Right atrium auricular region (tissue), 2 donors: ENCODE measurements at regions not wholly inside any gene's neighbourhood (a gene's known extent, or its start where the extent isn't known, plus 50 kb on each side); places are given as distances from the start of the nearest gene placed in this dataset.

Experiments used
- DNase-seq: peaks from one replicate; pipeline ENCODE4 v3.0.0-alpha.2; 2019; ENCODE audit warnings: low spot score
- H3K27ac ChIP-seq, 2 donors: fragments of 200-600 bp; sonication (generic); 1 replicate in 1 of 2; 2 replicates in 1 of 2; pipeline ENCODE4 v1.5.1; 2016 to 2019
- H3K27me3 ChIP-seq, 2 donors: fragments of 200-600 bp; sonication (generic); one replicate each; pipeline versions ENCODE4 v1.5.1 to v1.6.0; 2017 to 2019
- H3K36me3 ChIP-seq: fragments of 200-600 bp; sonication (generic); one replicate; pipeline ENCODE4 v1.5.1; 2016
- H3K4me1 ChIP-seq, 2 donors: fragments of 200-600 bp; sonication (generic); one replicate each; pipeline versions ENCODE4 v1.5.1 to v1.6.0; 2017 to 2019
- H3K4me3 ChIP-seq, 2 donors: fragments of 200-600 bp; sonication (generic); 1 replicate in 1 of 2; 2 replicates in 1 of 2; pipeline ENCODE4 v1.5.1; 2017 to 2019; ENCODE audit warnings: mild to moderate bottlenecking in 1 of 2, moderate library complexity in 1 of 2
- H3K9me3 ChIP-seq, 2 donors: fragments of 200-600 bp; sonication (generic); one replicate each; pipeline ENCODE4 v1.5.1; 2019
- CTCF ChIP-seq, 2 donors: fragments of 200-600 bp; sonication (generic); IDR thresholded peaks; one replicate each; pipeline ENCODE4 v1.5.1; 2019; ENCODE audit warnings: antibody characterized with exemption in 2 of 2

- Histone ChIP-seq H3K27me3 (no peaks in the 10 kb centered on the region), H3K4me1 (no peaks in the 10 kb centered on the region), H3K36me3 (no peaks in the 10 kb centered on the region), H3K27ac (no peak overlapping the region), H3K9me3 (no peaks in the 10 kb centered on the region), H3K4me3 (no peak overlapping the region)
- TF ChIP-seq CTCF (IDR thresholded peaks at IDR 0.05) = no peak
- no peak for DNase-seq
Observed at GRCh38 chr4:184893801-184894571, 68.2 kb upstream of the ACSL1 start.

GRCh38 chr4:184895012-184895695 lies 69.4 kb upstream of the ACSL1 start:
- Histone ChIP-seq H3K36me3 (no peaks in the 10 kb centered on the region), H3K4me1 (no peaks in the 10 kb centered on the region), H3K27me3 (no peaks in the 10 kb centered on the region), H3K27ac (no peak overlapping the region), H3K4me3 (no peak overlapping the region), H3K9me3 (no peaks in the 10 kb centered on the region)
- no peak for TF ChIP-seq CTCF (IDR thresholded peaks at IDR 0.05)
- DNase-seq = no peak

GRCh38 chr4:184896868-184897715 lies 71.3 kb upstream of the ACSL1 start:
- TF ChIP-seq CTCF (IDR thresholded peaks at IDR 0.05) = no peak
- Histone ChIP-seq H3K9me3 (no peaks in the 10 kb centered on the region), H3K4me1 (no peaks in the 10 kb centered on the region), H3K4me3 (no peak overlapping the region), H3K27me3 (no peaks in the 10 kb centered on the region), H3K27ac (peak overlapping the region; percentile 21 to 23), H3K36me3 (no peaks in the 10 kb centered on the region)
- no peak for DNase-seq

GRCh38 chr4:184897895-184898294 lies 72.1 kb upstream of the ACSL1 start:
- H3K4me3 ChIP-seq = no peak overlapping the region
- no peak overlapping the region for H3K27ac ChIP-seq
- H3K9me3 ChIP-seq = no peaks in the 10 kb centered on the region
- DNase-seq = no peak
- H3K27me3 ChIP-seq = no peaks in the 10 kb centered on the region
- H3K4me1 ChIP-seq = no peaks in the 10 kb centered on the region
- no peak for TF ChIP-seq CTCF (IDR thresholded peaks at IDR 0.05)
- no peaks in the 10 kb centered on the region for H3K36me3 ChIP-seq

- H3K4me1 ChIP-seq = no peaks in the 10 kb centered on the region
Observed at GRCh38 chr4:184898793-184899192, 73.0 kb upstream of the ACSL1 start.

More at GRCh38 chr4:184898793-184899192, 73.0 kb upstream of the ACSL1 start:
- DNase-seq = no peak
- Histone ChIP-seq H3K27me3 (no peaks in the 10 kb centered on the region), H3K4me3 (no peak overlapping the region), H3K9me3 (no peaks in the 10 kb centered on the region), H3K27ac (no peak overlapping the region), H3K36me3 (no peaks in the 10 kb centered on the region)
- TF ChIP-seq CTCF (IDR thresholded peaks at IDR 0.05) = no peak
